ENCODE measurements at regions not wholly inside any gene's neighbourhood (a gene's known extent, or its start where the extent isn't known, plus 50 kb on each side); places are given as distances from the start of the nearest gene placed in this dataset.

DNA sequence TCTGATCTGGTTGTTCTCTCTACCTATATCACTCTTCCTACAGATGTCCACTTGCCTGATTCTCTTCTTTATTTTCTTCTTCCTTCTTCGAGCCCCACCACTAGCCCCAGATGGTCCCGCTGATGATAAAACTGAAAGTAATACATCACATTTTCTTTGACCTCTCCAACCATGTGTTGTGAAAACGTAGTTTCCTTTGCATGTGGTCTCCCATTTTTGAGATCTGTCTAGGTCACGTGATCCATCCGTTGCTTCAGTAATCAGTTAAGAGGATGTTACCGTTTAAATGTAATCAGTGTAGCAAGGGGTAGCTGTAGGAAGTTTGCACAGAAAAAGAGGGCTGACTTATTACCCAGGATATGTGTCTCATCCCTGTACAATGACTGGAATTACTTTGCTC, 426.3 kb upstream of the TLE4 start:
- Histone ChIP-seq H3K4me1 (no peaks in the 10 kb centered on the region), H3K36me3 (ENCODE audit: low read depth, missing control alignments) (no peaks in the 10 kb centered on the region), H3K4me3 (no peak overlapping the region), H3K27ac (no peak overlapping the region), H3K9me3 (no peaks in the 10 kb centered on the region), H3K27me3 (no peaks in the 10 kb centered on the region)
- intact Hi-C loops (cut with DNase I; ENCODE audit: low total_unique reads): no loop called here
- no peak for DNase-seq
- TF ChIP-seq, protein P1, sequence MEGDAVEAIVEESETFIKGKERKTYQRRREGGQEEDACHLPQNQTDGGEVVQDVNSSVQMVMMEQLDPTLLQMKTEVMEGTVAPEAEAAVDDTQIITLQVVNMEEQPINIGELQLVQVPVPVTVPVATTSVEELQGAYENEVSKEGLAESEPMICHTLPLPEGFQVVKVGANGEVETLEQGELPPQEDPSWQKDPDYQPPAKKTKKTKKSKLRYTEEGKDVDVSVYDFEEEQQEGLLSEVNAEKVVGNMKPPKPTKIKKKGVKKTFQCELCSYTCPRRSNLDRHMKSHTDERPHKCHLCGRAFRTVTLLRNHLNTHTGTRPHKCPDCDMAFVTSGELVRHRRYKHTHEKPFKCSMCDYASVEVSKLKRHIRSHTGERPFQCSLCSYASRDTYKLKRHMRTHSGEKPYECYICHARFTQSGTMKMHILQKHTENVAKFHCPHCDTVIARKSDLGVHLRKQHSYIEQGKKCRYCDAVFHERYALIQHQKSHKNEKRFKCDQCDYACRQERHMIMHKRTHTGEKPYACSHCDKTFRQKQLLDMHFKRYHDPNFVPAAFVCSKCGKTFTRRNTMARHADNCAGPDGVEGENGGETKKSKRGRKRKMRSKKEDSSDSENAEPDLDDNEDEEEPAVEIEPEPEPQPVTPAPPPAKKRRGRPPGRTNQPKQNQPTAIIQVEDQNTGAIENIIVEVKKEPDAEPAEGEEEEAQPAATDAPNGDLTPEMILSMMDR (IDR thresholded peaks at IDR 0.05): no peak
- TF ChIP-seq POLR2A (IDR thresholded peaks at IDR 0.05): no peak
- WGBS, 2 donors: 88 to 90% methylated on average over 6 of the region's 6 CpGs

DNA sequence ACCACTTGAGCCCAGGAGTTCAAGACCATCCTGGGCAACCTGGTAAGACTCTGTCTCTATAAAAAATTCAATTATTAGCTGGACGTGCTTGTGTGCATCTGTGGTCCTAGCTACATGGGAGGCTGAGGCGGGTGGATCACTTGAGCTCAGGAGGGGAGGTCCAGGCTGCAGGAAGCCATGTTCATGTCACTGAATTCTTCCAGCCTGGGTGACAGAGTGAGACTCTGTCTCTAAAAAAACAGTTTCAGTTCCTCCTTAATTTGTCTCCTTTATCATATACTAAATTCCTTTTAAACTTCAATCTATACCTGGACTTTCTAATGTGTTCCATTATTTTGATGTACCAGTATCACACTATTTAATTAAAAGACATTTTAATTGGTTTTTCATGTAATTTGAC, 422.2 kb upstream of the TLE4 start:
- DNase-seq: no peak
- no peaks in the 10 kb centered on the region for H3K27me3 ChIP-seq

DNA sequence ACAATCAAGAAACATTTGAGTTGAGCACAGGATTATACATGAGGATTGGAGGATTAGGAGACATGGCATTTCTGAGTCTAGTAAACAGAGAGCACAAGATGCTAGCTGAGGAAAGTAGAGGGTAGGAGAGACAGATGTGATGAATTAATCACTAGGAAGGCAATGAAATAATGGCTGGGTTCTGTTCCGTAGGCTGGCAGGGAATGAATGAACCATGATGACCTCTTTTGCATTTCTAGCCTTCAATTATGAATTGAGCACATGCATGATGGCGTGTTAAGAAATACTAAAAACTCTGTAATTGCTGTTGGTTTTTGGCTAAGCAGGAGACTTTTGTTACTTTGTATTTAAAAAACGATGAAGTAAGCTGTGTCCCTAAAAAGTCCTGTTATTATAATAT, 420.0 kb upstream of the TLE4 start:
- Histone ChIP-seq H3K27ac (no peak overlapping the region), H3K4me3 (no peak overlapping the region), H3K36me3 (ENCODE audit: low read depth, missing control alignments) (no peaks in the 10 kb centered on the region), H3K9me3 (no peaks in the 10 kb centered on the region), H3K4me1 (no peaks in the 10 kb centered on the region), H3K27me3 (no peaks in the 10 kb centered on the region)
- no peak for DNase-seq
- TF ChIP-seq, protein P1 (IDR thresholded peaks at IDR 0.05): no peak
- no peak for TF ChIP-seq POLR2A (IDR thresholded peaks at IDR 0.05)
- intact Hi-C loops (cut with DNase I; ENCODE audit: low total_unique reads): no loop called here
- 66 to 68% methylated on average over 3 of the region's 3 CpGs for WGBS, 2 donors

More for the DNA sequence above, 422.2 kb upstream of the TLE4 start:
- WGBS, 2 donors: 81 to 86% methylated on average over 2 of the region's 2 CpGs
- H3K4me1 ChIP-seq: no peaks in the 10 kb centered on the region
- H3K9me3 ChIP-seq: no peaks in the 10 kb centered on the region
- H3K4me3 ChIP-seq: no peak overlapping the region
- no peak for TF ChIP-seq POLR2A (IDR thresholded peaks at IDR 0.05)
- TF ChIP-seq, protein P1 (IDR thresholded peaks at IDR 0.05): no peak
- no peaks in the 10 kb centered on the region for H3K36me3 ChIP-seq (ENCODE audit: low read depth, missing control alignments)
- intact Hi-C loops (cut with DNase I; ENCODE audit: low total_unique reads): no loop called here
- no peak overlapping the region for H3K27ac ChIP-seq

DNA sequence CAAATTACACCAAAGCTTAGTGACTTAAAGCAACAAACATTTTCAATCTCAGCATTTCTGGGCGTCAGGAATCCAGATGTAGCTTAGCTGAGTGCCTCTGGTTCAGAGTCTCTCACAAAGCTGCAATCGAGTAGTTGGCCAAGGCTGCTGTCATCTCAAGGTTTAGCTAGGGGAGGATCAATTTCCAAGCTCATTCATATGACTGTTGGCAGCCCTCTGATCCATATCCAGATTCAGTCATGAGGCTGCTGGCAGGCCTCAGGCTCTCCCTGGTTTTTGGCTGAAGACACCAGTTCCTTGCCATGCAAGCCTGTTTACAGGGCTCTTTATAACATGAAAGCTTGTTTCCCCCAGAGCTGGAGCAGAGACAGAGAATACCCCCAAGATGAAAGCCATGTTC, 419.5 kb upstream of the TLE4 start:
- H3K4me1 ChIP-seq: no peaks in the 10 kb centered on the region
- intact Hi-C loops (cut with DNase I; ENCODE audit: low total_unique reads): no loop called here
- no peaks in the 10 kb centered on the region for H3K9me3 ChIP-seq
- H3K4me3 ChIP-seq: no peak overlapping the region
- H3K27ac ChIP-seq: no peak overlapping the region
- DNase-seq: no peak
- TF ChIP-seq, protein P1 (IDR thresholded peaks at IDR 0.05): no peak
- TF ChIP-seq POLR2A (IDR thresholded peaks at IDR 0.05): no peak
- 70 to 78% methylated on average over 2 of the region's 2 CpGs for WGBS, 2 donors
- H3K36me3 ChIP-seq (ENCODE audit: low read depth, missing control alignments): no peaks in the 10 kb centered on the region
- no peaks in the 10 kb centered on the region for H3K27me3 ChIP-seq

DNA sequence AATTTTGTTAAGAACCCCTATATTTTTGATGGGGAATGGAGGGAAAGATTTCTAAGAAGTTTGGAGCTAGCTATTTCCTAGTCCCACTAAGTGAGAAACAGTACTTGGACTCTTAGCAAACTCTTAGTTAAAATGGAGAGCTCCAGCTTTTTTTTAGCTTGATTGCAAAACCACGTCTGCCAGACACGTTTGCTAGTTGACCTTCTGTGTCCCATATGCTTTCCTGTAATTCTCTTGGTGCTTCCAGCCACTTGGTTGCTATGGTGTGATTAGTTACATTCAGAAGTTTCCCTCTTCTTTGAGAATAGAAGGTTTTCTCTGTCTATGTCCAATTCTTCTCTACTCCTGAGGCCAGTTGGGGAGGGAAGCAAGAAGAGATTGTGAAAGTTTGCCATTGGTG, 417.0 kb upstream of the TLE4 start:
- WGBS, 2 donors: 62 to 68% methylated on average over 2 of the region's 2 CpGs
- Histone ChIP-seq H3K27ac (no peak overlapping the region), H3K4me3 (no peak overlapping the region), H3K4me1 (no peaks in the 10 kb centered on the region), H3K27me3 (no peaks in the 10 kb centered on the region), H3K9me3 (no peaks in the 10 kb centered on the region), H3K36me3 (ENCODE audit: low read depth, missing control alignments) (no peaks in the 10 kb centered on the region)
- TF ChIP-seq, protein P1 (IDR thresholded peaks at IDR 0.05): no peak
- TF ChIP-seq POLR2A (IDR thresholded peaks at IDR 0.05): no peak
- DNase-seq: no peak
- intact Hi-C loops (cut with DNase I; ENCODE audit: low total_unique reads): no loop called here

All from testis (tissue), 2 donors.